ENCODE measurements at regions not wholly inside any gene's neighbourhood (a gene's known extent, or its start where the extent isn't known, plus 50 kb on each side); places are given as distances from the start of the nearest gene placed in this dataset.

DNA sequence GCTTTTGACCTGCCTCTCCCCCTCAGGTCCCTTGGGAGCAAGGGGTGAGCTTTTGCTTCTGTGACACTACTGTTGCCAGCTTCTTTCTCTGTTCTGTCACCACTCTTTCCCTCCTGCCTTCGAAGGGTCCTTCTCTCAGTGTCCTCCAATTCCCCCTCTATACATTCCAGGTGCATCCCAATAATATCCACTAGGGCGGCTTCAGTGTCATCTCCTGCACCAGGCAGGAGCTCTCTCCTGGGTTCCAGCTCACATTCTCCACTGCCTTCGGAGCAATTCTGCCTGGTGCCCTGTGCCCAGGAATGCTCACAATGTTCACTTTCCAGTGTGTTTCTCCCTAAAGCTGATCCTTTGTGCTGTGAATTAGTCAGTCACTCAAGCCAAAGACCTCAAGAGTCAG is 83.9 kb upstream of the CXCL14 start:
- no peak overlapping the region for H3K4me3 ChIP-seq
- in situ Hi-C loops (cut with MboI; ENCODE audit: low pct_ligation_motif_present in 1 of 4, low pct_unique_long_range_greater_than_20kb in 1 of 4, low sequenced_read_pairs in 3 of 4) = no loop called here
- H3K9me3 ChIP-seq = no peaks in the 10 kb centered on the region
- intact Hi-C loops (cut with DNase I; ENCODE audit: low total_unique reads) = no loop called here
- TF ChIP-seq EP300 (IDR thresholded peaks at IDR 0.05; ENCODE audit: low read depth) (no peak), POLR2A (IDR thresholded peaks at IDR 0.05) (no peak), POLR2AphosphoS5 (IDR thresholded peaks at IDR 0.05) (no peak)
- TF ChIP-seq, protein P1, sequence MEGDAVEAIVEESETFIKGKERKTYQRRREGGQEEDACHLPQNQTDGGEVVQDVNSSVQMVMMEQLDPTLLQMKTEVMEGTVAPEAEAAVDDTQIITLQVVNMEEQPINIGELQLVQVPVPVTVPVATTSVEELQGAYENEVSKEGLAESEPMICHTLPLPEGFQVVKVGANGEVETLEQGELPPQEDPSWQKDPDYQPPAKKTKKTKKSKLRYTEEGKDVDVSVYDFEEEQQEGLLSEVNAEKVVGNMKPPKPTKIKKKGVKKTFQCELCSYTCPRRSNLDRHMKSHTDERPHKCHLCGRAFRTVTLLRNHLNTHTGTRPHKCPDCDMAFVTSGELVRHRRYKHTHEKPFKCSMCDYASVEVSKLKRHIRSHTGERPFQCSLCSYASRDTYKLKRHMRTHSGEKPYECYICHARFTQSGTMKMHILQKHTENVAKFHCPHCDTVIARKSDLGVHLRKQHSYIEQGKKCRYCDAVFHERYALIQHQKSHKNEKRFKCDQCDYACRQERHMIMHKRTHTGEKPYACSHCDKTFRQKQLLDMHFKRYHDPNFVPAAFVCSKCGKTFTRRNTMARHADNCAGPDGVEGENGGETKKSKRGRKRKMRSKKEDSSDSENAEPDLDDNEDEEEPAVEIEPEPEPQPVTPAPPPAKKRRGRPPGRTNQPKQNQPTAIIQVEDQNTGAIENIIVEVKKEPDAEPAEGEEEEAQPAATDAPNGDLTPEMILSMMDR (IDR thresholded peaks at IDR 0.05) = no peak
- H3K36me3 ChIP-seq = no peaks in the 10 kb centered on the region
- H3K27ac ChIP-seq = no peak overlapping the region
- WGBS, 2 donors (ENCODE audit: low coverage in 1 of 2) = 60 to 84% methylated on average over 1 to 3 of the region's 3 CpGs
- DNase-seq = no peak
- H3K27me3 ChIP-seq = no peaks in the 10 kb centered on the region
- peaks cover 0 to 5% (median under 1%) of the 10 kb centered on the region in 4 donors for H3K4me1 ChIP-seq

GRCh38 chr5:135662061-135662481 is 83.3 kb upstream of the CXCL14 start:
- Histone ChIP-seq H3K27ac (no peak overlapping the region), H3K36me3 (no peaks in the 10 kb centered on the region), H3K27me3 (no peaks in the 10 kb centered on the region), H3K9me3 (no peaks in the 10 kb centered on the region), H3K4me1 (peaks cover 0 to 8% (median 2%) of the 10 kb centered on the region in 4 donors), H3K4me3 (no peak overlapping the region)
- DNase-seq = no peak
- no peak for TF ChIP-seq POLR2AphosphoS5 (IDR thresholded peaks at IDR 0.05)
- in situ Hi-C loops (cut with MboI; ENCODE audit: low pct_ligation_motif_present in 1 of 4, low pct_unique_long_range_greater_than_20kb in 1 of 4, low sequenced_read_pairs in 3 of 4) (no loop called here), intact Hi-C loops (cut with DNase I; ENCODE audit: low total_unique reads) (no loop called here)
- WGBS, 2 donors (ENCODE audit: low coverage in 1 of 2) = 73 to 100% methylated on average over 1 to 3 of the region's 3 CpGs

DNA sequence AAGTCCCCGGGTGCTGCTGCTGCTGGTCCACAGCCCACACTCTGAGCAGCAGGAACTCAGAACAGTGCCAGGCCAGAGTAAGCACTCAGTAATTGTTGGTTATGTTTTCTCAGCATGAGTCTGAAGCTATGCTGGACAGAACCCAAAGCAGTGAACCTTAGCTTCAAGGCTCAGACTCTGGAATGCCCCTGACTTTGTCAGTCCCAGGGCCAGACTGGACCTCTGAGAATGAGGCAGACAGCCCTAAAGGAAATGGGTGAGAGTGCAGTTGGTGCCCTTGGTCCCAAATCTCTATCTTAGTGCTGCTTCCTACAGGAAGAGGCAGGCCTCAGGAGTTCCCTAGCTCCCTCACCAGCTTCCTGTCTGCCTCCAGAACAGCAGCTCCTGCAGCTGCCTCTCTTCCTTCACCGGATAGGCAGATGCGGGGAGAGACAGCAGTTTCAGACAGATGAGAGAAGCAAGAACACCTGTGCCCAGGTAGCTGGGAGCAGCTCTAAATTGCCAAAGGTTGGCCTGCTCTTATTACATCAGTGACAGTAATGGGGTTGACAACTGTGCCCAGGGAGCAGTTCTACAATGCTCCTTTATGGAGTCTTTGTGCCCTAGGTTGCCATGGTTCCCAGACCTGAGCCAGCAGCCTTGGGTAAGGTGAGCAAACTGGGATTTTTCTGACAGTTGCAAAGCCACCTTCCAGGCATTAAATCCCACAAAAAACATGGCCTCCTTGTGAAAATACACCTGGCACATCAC is 82.2 kb upstream of the CXCL14 start:
- in situ Hi-C loops (cut with MboI; ENCODE audit: low pct_ligation_motif_present in 1 of 4, low pct_unique_long_range_greater_than_20kb in 1 of 4, low sequenced_read_pairs in 3 of 4) = no loop called here
- DNase-seq = no peak

DNA sequence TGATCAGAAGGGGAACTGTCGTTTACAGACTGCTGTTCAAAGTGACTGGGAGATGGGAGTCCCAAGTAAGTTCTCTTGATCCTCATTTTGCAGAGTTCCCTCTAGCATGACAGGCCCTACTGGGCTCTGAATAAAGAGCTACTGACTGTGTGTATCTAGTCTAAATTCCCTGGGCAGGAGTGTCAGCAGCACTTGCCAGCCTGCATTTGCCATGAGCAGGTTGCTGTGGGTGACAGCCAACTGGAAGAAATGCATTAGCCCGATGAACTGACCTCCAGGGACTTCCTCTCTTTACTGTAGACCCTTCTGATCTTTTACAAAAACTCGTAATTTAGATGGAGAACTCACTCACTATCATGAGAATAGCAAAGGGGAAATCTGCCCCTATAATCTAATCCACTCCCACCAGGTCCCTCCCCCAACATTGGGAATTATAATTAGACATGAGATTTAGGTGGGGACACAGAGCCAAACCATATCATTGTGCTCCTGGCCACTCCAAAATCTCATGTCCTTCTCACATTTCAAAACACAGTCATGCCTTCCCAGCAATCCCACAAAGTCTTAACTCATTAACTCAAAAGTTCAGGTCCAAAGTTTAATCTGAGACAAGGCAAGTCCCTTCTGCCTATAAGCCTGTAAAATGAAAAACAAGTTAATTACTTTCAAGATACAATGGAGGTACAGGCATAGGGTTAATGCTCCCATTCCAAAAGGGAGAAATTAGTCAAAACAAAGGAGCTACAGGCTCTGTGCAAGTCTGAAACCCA is 78.9 kb upstream of the CXCL14 start:
- DNase-seq = no peak
- intact Hi-C loops (cut with DNase I; ENCODE audit: low total_unique reads) (no loop called here), in situ Hi-C loops (cut with MboI; ENCODE audit: low pct_ligation_motif_present in 1 of 4, low pct_unique_long_range_greater_than_20kb in 1 of 4, low sequenced_read_pairs in 3 of 4) (no loop called here)
- Histone ChIP-seq H3K4me1 (peaks cover 0 to 8% (median 2%) of the 10 kb centered on the region in 4 donors), H3K27ac (no peak overlapping the region), H3K4me3 (no peak overlapping the region), H3K9me3 (no peaks in the 10 kb centered on the region), H3K27me3 (no peaks in the 10 kb centered on the region), H3K36me3 (no peaks in the 10 kb centered on the region)
- TF ChIP-seq POLR2A (IDR thresholded peaks at IDR 0.05) (no peak), POLR2AphosphoS5 (IDR thresholded peaks at IDR 0.05) (no peak), EP300 (IDR thresholded peaks at IDR 0.05; ENCODE audit: low read depth) (no peak)
- TF ChIP-seq, protein P1 (IDR thresholded peaks at IDR 0.05) = no peak
- 17 to 39% methylated on average over 1 to 3 of the region's 3 CpGs for WGBS, 2 donors (ENCODE audit: low coverage in 1 of 2)

More for the DNA sequence above, 82.2 kb upstream of the CXCL14 start:
- Histone ChIP-seq H3K27me3 (no peaks in the 10 kb centered on the region), H3K36me3 (no peaks in the 10 kb centered on the region), H3K27ac (no peak overlapping the region), H3K9me3 (no peaks in the 10 kb centered on the region), H3K4me1 (peaks cover 0 to 8% (median 2%) of the 10 kb centered on the region in 4 donors), H3K4me3 (no peak overlapping the region)
- intact Hi-C loops (cut with DNase I; ENCODE audit: low total_unique reads) = no loop called here
- TF ChIP-seq EP300 (IDR thresholded peaks at IDR 0.05; ENCODE audit: low read depth) = no peak
- TF ChIP-seq POLR2A (IDR thresholded peaks at IDR 0.05) = no peak
- no peak for TF ChIP-seq POLR2AphosphoS5 (IDR thresholded peaks at IDR 0.05)
- TF ChIP-seq, protein P1 (IDR thresholded peaks at IDR 0.05) = no peak
- WGBS, 2 donors (ENCODE audit: low coverage in 1 of 2) = 41% methylated on average over 3 of the region's 3 CpGs; no CpG with 5 or more reads in 1 of the 2 donors
